NCI-H69 (cell line): ENCODE measurements at regions not wholly inside any gene's neighbourhood (a gene's known extent, or its start where the extent isn't known, plus 50 kb on each side); places are given as distances from the start of the nearest gene placed in this dataset.

Experiments
- DNase-seq: peaks from one replicate; lab custom pipeline; 2025; lab: John Stamatoyannopoulos, UW

- peak; percentile 42 for DNase-seq
Measured at GRCh38 chr12:114018669-114019068, 52.5 kb upstream of the RBM19 start.
